PFSK-1 (cell line): ENCODE measurements at regions not wholly inside any gene's neighbourhood (a gene's known extent, or its start where the extent isn't known, plus 50 kb on each side); places are given as distances from the start of the nearest gene placed in this dataset.

Source experiments
- FOXP2 ChIP-seq: optimal IDR thresholded peaks from 2 replicates; pipeline ENCODE3; 2011; ENCODE audit warnings: borderline replicate concordance, control low read depth, inconsistent platforms; ENCODE audit not compliant: insufficient read depth; ENCODE audit errors: extremely low read length, extremely low read depth
- POLR2AphosphoS5 ChIP-seq: IDR thresholded peaks from 2 replicates; pipeline ENCODE4 v1.6.1; 2012; ENCODE audit warnings: low read depth, mild to moderate bottlenecking, control low read depth, low read length, moderate library complexity
- REST ChIP-seq, 2 experiments: IDR thresholded peaks; 2 replicates each; pipeline versions ENCODE4 v1.6.1 to v1.8.0; 2011 to 2012; ENCODE audit warnings: low read depth in 2 of 2, low read length in 2 of 2, control low read depth in 1 of 2, inconsistent platforms in 1 of 2, mild to moderate bottlenecking in 1 of 2, moderate library complexity in 1 of 2; ENCODE audit not compliant: insufficient read depth in 1 of 2
- SIN3A ChIP-seq: IDR thresholded peaks from 2 replicates; pipeline ENCODE4 v1.6.1; 2012; ENCODE audit warnings: mild to moderate bottlenecking, low read length, moderate library complexity, borderline replicate concordance; ENCODE audit not compliant: insufficient read depth
- TAF1 ChIP-seq: IDR thresholded peaks from 2 replicates; pipeline ENCODE4 v1.6.1; 2012; ENCODE audit warnings: low read length, control low read depth, borderline replicate concordance; ENCODE audit not compliant: insufficient read depth

GRCh38 chr7:119994928-119995327 is 278.0 kb upstream of the KCND2 start:
- TF ChIP-seq FOXP2 (no peak), POLR2AphosphoS5 (no peak), SIN3A (no peak), REST (IDR thresholded peaks at IDR 0.05; ENCODE audit: insufficient read depth in 1 of 2, low read depth in 2 of 2, low read length in 2 of 2) (no peak), TAF1 (no peak)

GRCh38 chr7:119996634-119997033 is 276.3 kb upstream of the KCND2 start:
- TF ChIP-seq TAF1 (no peak), FOXP2 (no peak)

GRCh38 chr7:119999738-120000475 is 273.1 kb upstream of the KCND2 start:
- TF ChIP-seq TAF1 (no peak), FOXP2 (no peak), SIN3A (no peak), POLR2AphosphoS5 (no peak), REST (IDR thresholded peaks at IDR 0.05; ENCODE audit: insufficient read depth in 1 of 2, low read depth in 2 of 2, low read length in 2 of 2) (no peak)

- TF ChIP-seq FOXP2 (no peak), POLR2AphosphoS5 (no peak), SIN3A (no peak), TAF1 (no peak), REST (IDR thresholded peaks at IDR 0.05; ENCODE audit: insufficient read depth in 1 of 2, low read depth in 2 of 2, low read length in 2 of 2) (no peak)
Measured at GRCh38 chr7:120005720-120006119, 267.3 kb upstream of the KCND2 start.

GRCh38 chr7:120014925-120015465 is 258.0 kb upstream of the KCND2 start:
- TF ChIP-seq SIN3A (no peak), POLR2AphosphoS5 (no peak)

GRCh38 chr7:120021085-120021484 is 251.9 kb upstream of the KCND2 start:
- TF ChIP-seq REST (IDR thresholded peaks at IDR 0.05; ENCODE audit: insufficient read depth in 1 of 2, low read depth in 2 of 2, low read length in 2 of 2) (no peak), FOXP2 (no peak), POLR2AphosphoS5 (no peak), TAF1 (no peak), SIN3A (no peak)
